ENCODE measurements at regions not wholly inside any gene's neighbourhood (a gene's known extent, or its start where the extent isn't known, plus 50 kb on each side); places are given as distances from the start of the nearest gene placed in this dataset.

- no peak for TF ChIP-seq GLIS3 (CRISPR knock-in tag; IDR thresholded peaks at IDR 0.05)
- TF ChIP-seq ZNF565 (CRISPR knock-in tag; conservative IDR thresholded peaks at IDR 0.05; ENCODE audit: low read depth): no peak
- no peak for TF ChIP-seq ZFP3 (CRISPR knock-in tag; IDR thresholded peaks at IDR 0.05)
- TF ChIP-seq, protein P1, sequence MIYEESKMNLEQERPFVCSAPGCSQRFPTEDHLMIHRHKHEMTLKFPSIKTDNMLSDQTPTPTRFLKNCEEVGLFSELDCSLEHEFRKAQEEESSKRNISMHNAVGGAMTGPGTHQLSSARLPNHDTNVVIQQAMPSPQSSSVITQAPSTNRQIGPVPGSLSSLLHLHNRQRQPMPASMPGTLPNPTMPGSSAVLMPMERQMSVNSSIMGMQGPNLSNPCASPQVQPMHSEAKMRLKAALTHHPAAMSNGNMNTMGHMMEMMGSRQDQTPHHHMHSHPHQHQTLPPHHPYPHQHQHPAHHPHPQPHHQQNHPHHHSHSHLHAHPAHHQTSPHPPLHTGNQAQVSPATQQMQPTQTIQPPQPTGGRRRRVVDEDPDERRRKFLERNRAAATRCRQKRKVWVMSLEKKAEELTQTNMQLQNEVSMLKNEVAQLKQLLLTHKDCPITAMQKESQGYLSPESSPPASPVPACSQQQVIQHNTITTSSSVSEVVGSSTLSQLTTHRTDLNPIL (CRISPR knock-in tag; IDR thresholded peaks at IDR 0.05; ENCODE audit: low read depth): no peak
- TF ChIP-seq CSRNP3 (CRISPR knock-in tag; IDR thresholded peaks at IDR 0.05): no peak
- TF ChIP-seq ZFP30 (CRISPR knock-in tag; IDR thresholded peaks at IDR 0.05): no peak
- TF ChIP-seq ZC3H10 (CRISPR knock-in tag; IDR thresholded peaks at IDR 0.05): no peak
- TF ChIP-seq POU6F1 (CRISPR knock-in tag; IDR thresholded peaks at IDR 0.05; ENCODE audit: borderline replicate concordance, low read depth): no peak
- no peak for TF ChIP-seq SNAI2 (CRISPR knock-in tag; IDR thresholded peaks at IDR 0.05)
- TF ChIP-seq ZNF8 (CRISPR knock-in tag; IDR thresholded peaks at IDR 0.05): no peak
- no peak for TF ChIP-seq OSR1 (CRISPR knock-in tag; IDR thresholded peaks at IDR 0.05)
- TF ChIP-seq, protein P2, sequence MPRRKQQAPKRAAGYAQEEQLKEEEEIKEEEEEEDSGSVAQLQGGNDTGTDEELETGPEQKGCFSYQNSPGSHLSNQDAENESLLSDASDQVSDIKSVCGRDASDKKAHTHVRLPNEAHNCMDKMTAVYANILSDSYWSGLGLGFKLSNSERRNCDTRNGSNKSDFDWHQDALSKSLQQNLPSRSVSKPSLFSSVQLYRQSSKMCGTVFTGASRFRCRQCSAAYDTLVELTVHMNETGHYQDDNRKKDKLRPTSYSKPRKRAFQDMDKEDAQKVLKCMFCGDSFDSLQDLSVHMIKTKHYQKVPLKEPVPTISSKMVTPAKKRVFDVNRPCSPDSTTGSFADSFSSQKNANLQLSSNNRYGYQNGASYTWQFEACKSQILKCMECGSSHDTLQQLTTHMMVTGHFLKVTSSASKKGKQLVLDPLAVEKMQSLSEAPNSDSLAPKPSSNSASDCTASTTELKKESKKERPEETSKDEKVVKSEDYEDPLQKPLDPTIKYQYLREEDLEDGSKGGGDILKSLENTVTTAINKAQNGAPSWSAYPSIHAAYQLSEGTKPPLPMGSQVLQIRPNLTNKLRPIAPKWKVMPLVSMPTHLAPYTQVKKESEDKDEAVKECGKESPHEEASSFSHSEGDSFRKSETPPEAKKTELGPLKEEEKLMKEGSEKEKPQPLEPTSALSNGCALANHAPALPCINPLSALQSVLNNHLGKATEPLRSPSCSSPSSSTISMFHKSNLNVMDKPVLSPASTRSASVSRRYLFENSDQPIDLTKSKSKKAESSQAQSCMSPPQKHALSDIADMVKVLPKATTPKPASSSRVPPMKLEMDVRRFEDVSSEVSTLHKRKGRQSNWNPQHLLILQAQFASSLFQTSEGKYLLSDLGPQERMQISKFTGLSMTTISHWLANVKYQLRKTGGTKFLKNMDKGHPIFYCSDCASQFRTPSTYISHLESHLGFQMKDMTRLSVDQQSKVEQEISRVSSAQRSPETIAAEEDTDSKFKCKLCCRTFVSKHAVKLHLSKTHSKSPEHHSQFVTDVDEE (CRISPR knock-in tag; IDR thresholded peaks at IDR 0.05): no peak
- peak; percentile 24; the same call in 2 of the 3 replicates for ATAC-seq
These were observed 108.8 kb upstream of the ARHGAP5 start for GRCh38 chr14:31968107-31968810.

GRCh38 chr14:31968956-31969698, 108.0 kb upstream of the ARHGAP5 start:
- TF ChIP-seq ZNF70 (CRISPR knock-in tag; IDR thresholded peaks at IDR 0.05): no peak
- TF ChIP-seq ISL1 (CRISPR knock-in tag; IDR thresholded peaks at IDR 0.05): peak; percentile 57
- peak; percentile 80 for ATAC-seq

- no peak for TF ChIP-seq ESRRG (CRISPR knock-in tag; IDR thresholded peaks at IDR 0.05)
- TF ChIP-seq ZNF8 (CRISPR knock-in tag; IDR thresholded peaks at IDR 0.05): no peak
- TF ChIP-seq, protein P3, sequence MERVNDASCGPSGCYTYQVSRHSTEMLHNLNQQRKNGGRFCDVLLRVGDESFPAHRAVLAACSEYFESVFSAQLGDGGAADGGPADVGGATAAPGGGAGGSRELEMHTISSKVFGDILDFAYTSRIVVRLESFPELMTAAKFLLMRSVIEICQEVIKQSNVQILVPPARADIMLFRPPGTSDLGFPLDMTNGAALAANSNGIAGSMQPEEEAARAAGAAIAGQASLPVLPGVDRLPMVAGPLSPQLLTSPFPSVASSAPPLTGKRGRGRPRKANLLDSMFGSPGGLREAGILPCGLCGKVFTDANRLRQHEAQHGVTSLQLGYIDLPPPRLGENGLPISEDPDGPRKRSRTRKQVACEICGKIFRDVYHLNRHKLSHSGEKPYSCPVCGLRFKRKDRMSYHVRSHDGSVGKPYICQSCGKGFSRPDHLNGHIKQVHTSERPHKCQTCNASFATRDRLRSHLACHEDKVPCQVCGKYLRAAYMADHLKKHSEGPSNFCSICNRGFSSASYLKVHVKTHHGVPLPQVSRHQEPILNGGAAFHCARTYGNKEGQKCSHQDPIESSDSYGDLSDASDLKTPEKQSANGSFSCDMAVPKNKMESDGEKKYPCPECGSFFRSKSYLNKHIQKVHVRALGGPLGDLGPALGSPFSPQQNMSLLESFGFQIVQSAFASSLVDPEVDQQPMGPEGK (CRISPR knock-in tag; IDR thresholded peaks at IDR 0.05; ENCODE audit: borderline replicate concordance): no peak
- TF ChIP-seq TOX (CRISPR knock-in tag; IDR thresholded peaks at IDR 0.05; ENCODE audit: borderline replicate concordance): no peak
- no peak for TF ChIP-seq CSDC2 (CRISPR knock-in tag; IDR thresholded peaks at IDR 0.05)
- TF ChIP-seq ZFP3 (CRISPR knock-in tag; IDR thresholded peaks at IDR 0.05): no peak
- no peak for TF ChIP-seq ZNF565 (CRISPR knock-in tag; conservative IDR thresholded peaks at IDR 0.05; ENCODE audit: low read depth)
- TF ChIP-seq TCF4 (CRISPR knock-in tag; IDR thresholded peaks at IDR 0.05; ENCODE audit: borderline replicate concordance): no peak
- TF ChIP-seq, protein P2 (CRISPR knock-in tag; IDR thresholded peaks at IDR 0.05): no peak
- no peak for TF ChIP-seq PPARA (CRISPR knock-in tag; IDR thresholded peaks at IDR 0.05; ENCODE audit: borderline replicate concordance)
- no peak for TF ChIP-seq SNAI2 (CRISPR knock-in tag; IDR thresholded peaks at IDR 0.05)
- TF ChIP-seq GLIS3 (CRISPR knock-in tag; IDR thresholded peaks at IDR 0.05): no peak
- TF ChIP-seq OSR1 (CRISPR knock-in tag; IDR thresholded peaks at IDR 0.05): no peak
- TF ChIP-seq ZC3H10 (CRISPR knock-in tag; IDR thresholded peaks at IDR 0.05): no peak
- no peak for TF ChIP-seq ARNTL (CRISPR knock-in tag; IDR thresholded peaks at IDR 0.05; ENCODE audit: borderline replicate concordance, low read depth)
- ATAC-seq: no peak
These were observed 107.3 kb upstream of the ARHGAP5 start for GRCh38 chr14:31969699-31970240.
